GM10266 (cell line): ENCODE measurements at regions not wholly inside any gene's neighbourhood (a gene's known extent, or its start where the extent isn't known, plus 50 kb on each side); places are given as distances from the start of the nearest gene placed in this dataset.

ENCODE experiments used
- DNase-seq: peaks from one replicate; pipeline ENCODE4 v3.0.0; 2012; ENCODE audit errors: extremely low spot score
- TF ChIP-seq, protein P1 (sequence below): IDR thresholded peaks from 2 replicates; pipeline ENCODE4 v1.5.1; 2012; ENCODE audit warnings: mild to moderate bottlenecking, low read depth; ENCODE audit not compliant: control insufficient read depth, insufficient read depth; ENCODE audit errors: missing control alignments

DNA sequence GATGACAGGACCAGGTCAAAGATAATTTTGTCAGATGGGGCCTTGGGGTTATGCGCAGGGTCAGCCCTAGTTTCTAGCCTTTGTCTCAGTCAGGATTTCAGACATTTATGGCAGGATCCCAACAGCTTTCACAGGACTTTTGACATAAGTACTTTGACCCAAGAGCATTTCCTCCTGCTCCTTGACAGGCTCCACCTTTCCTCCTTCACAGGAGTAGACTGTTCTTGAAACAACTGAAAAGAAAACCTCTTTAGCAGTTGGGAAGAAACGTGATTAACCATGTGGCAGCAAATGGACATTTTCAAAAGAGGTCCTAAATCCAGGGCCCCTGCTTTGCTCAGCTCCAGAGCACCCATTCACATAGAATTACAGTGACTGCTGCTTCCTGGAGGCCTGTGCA is 120.4 kb upstream of the MAP3K7 start:
- TF ChIP-seq, protein P1, sequence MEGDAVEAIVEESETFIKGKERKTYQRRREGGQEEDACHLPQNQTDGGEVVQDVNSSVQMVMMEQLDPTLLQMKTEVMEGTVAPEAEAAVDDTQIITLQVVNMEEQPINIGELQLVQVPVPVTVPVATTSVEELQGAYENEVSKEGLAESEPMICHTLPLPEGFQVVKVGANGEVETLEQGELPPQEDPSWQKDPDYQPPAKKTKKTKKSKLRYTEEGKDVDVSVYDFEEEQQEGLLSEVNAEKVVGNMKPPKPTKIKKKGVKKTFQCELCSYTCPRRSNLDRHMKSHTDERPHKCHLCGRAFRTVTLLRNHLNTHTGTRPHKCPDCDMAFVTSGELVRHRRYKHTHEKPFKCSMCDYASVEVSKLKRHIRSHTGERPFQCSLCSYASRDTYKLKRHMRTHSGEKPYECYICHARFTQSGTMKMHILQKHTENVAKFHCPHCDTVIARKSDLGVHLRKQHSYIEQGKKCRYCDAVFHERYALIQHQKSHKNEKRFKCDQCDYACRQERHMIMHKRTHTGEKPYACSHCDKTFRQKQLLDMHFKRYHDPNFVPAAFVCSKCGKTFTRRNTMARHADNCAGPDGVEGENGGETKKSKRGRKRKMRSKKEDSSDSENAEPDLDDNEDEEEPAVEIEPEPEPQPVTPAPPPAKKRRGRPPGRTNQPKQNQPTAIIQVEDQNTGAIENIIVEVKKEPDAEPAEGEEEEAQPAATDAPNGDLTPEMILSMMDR = no peak
- no peak for DNase-seq

DNA sequence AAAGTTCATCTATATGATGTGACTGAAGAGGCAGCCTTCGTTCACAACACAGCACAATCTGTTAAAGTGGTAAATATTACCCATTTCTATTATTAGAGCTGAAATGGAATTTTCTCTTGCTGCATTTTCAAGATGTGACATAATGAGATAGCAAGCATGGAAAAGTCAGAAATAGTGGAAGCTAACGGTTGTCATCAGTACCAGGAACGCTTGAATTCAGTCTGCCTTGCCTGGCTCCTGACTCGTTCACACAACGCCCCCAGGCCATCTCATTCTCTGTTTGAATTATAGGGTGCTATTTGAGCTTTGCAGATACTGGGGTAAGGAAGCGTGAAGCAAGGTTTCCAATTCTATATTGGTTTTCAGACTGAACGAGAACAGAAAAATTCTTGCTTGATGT is 116.5 kb upstream of the MAP3K7 start:
- TF ChIP-seq, protein P1 = no peak
- DNase-seq = no peak

DNA sequence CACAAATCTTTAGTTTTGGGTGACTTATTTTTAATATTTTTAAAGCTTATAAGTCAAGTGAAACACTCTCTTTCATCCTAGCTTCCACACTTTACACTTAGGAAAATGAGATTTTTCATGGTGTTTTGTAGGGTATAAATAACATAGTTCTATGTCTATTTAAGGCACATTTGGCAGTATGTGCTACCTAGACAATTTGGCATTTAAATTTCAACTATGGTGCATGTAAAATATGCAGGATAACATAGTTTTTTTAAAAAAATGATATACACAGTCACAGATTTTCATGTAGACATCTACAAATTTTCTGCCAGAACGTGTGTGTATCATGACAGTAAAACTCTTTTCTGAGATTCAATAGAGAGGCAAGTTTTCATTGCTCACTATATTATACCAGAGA is 115.1 kb upstream of the MAP3K7 start:
- TF ChIP-seq, protein P1 = no peak
- DNase-seq = no peak

DNA sequence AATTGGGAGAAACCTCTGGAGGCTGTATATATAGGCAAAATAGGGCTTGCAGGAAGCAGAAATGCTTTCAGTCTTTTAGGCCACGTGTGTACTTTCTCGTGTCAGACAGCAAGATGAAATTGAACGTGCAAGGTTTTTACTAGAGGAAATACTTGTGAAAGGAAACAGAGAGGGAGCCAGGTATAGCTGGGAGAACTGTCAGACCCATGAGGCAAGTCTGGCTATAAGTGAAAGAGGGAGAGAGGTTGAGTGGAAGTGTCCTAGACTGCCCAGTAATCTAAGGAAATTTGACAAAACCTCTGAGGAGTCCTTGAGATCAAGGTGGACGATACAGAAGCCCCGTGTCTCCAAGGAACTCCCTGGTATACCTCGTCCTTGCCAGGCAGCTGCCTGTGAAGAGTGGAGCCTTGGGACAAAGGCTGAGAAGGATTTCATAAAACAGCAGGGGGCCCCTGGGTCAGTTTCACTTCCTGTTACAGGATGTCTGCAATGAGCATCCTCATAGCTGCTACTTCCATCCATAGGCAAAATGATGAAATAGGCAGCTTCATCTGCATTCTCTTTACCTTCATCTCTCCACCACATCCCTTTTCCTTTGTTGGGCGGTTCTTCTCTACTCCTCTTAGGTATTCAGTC is 114.4 kb upstream of the MAP3K7 start:
- no peak for DNase-seq
- TF ChIP-seq, protein P1 = no peak

DNA sequence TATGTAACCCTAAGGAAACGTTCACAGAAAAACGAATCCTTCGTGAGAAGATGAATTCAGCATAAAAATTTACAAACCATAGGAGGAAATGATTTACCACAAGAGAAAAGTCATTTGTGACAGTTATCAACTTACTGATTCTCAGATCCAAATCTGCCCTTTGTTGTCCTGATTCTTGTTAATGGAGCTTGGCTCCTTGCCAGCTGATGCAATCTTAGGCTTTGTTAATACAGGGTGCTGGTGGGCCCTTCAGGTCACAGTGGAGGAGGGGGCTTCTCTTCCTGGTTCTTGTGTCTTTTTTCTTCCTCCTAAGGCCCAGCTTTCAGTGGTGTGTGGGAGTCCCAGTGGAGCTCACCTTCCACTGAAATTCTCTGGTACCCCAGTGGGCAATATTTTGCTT is 108.4 kb upstream of the MAP3K7 start:
- no peak for DNase-seq
- TF ChIP-seq, protein P1 = no peak

DNA sequence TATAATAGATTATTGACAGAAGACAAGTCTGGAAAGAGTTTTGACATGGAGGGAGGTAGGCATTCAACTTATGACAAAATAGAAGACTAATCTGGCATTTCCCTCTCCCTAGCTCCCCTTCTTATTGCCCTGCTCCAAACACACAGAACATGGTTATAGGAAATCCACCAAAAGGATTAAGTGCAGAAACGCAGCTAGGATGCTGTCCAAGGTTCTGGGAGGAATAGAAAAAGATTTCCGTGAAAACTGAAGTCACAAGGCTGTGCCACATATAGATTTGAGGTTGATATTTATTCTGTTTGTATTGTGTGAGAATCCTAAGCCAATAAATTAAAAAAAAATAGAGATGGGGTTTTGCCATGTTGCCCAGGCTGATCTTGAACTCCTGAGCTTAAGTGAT is 107.9 kb upstream of the MAP3K7 start:
- DNase-seq = no peak
- TF ChIP-seq, protein P1 = no peak

DNA sequence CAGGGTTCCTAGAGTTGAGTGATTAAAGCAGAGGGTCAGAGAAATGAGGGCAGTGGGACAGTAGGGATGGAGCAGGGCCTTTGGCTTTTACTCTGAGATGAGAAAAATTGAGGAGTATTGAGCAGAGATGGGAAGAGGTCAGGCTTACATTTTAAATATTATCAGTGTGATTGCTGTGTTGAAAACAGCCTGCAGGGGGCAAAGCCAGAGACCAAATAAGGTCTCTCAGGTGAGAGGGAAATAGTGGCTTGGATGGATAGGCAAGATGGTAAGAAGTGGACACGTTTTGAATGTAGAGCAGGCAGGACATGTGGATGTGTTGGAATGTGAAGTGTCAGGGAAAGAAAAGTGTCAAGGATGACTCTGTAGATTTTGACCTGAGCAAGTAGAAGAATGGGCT is 105.0 kb upstream of the MAP3K7 start:
- DNase-seq = no peak
- TF ChIP-seq, protein P1 = no peak
